ENCODE measurements at regions not wholly inside any gene's neighbourhood (a gene's known extent, or its start where the extent isn't known, plus 50 kb on each side); places are given as distances from the start of the nearest gene placed in this dataset.
"Not testable (repeated sequence)": the region's sequence is repeated elsewhere in the genome, so short reads cannot be mapped to it uniquely, and the experiment has no call there.

DNA sequence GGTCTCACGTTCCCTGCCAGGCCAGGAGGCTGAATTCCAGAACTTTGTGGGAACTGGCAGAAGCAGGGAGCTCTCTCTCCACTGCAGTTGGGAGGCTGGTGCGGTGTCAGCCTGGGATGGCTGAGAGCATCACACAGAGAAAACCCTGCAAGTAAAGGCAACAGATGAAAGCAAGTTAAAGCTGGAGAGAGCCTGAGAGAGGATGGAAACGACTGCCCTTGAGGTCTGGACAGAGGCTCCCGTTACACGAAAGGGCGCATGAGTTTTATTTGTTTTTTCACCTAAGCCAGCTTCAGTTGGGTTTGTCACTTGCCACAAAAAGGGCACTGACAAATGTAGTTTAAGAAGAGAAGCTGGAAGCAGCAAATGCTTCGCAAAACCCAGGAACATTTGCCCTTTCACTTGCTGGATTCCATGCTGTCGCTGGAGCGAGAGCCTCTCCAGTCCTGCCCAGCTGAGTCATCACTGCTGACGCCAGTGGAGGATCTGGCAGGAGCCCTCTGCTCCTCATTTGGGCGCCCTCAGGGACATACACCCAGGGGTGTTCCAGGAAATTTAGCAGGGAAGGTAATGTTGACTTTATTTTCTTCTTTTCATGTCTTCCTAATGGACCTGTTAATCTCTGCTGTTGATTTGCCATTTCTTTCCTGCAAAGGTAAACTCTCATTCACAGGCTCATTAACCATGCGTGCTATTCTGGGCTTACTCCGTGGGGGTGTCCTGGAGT, 308.8 kb upstream of the SFSWAP start:
- H3K36me3 ChIP-seq (ENCODE audit: control insufficient read depth in 2 of 4, insufficient read depth in 4 of 4, low read length in 3 of 4); POLR2A ChIA-PET (ENCODE audit: partially characterized antibody); H3K56ac ChIP-seq (replicated peaks; ENCODE audit: insufficient read length, low read depth, low read length); H2BK20ac ChIP-seq (ENCODE audit: low read length); H4K91ac ChIP-seq (replicated peaks; ENCODE audit: insufficient read length, low read length); DNase-seq (ENCODE audit: low read depth in 1 of 2, low spot score in 2 of 2); H3K4me1 ChIP-seq (replicated peaks in 1 of 4; ENCODE audit: control insufficient read depth in 3 of 4, insufficient read depth in 4 of 4, low read length in 3 of 4); H3K27ac ChIP-seq (ENCODE audit: low read depth, low read length); H3K79me1 ChIP-seq (ENCODE audit: low read depth, low read length); H3K4ac ChIP-seq (replicated peaks; ENCODE audit: insufficient read length, low read depth, low read length); H3K23ac ChIP-seq (ENCODE audit: insufficient read length); H4K5ac ChIP-seq (ENCODE audit: insufficient read length, low read depth, low read length); H4K20me1 ChIP-seq (replicated peaks in 1 of 2; ENCODE audit: control insufficient read depth in 1 of 2, insufficient read depth in 2 of 2, low read length in 2 of 2); H2BK12ac ChIP-seq (ENCODE audit: low read depth, low read length); H3K14ac ChIP-seq (ENCODE audit: insufficient read length); H3K79me2 ChIP-seq (ENCODE audit: control insufficient read depth in 1 of 2, insufficient read depth in 2 of 2, low read length in 2 of 2); H3K4me2 ChIP-seq (ENCODE audit: insufficient read depth in 1 of 2, low read depth in 2 of 2, low read length in 2 of 2); FAIRE-seq; H3K18ac ChIP-seq (ENCODE audit: extremely low read depth, low read length); H3K9ac ChIP-seq (replicated peaks in 1 of 4; ENCODE audit: extremely low read depth in 1 of 4, low read depth in 3 of 4, low read length in 3 of 4); H2AK5ac ChIP-seq (ENCODE audit: low read depth, low read length); H2BK5ac ChIP-seq (ENCODE audit: low read depth, low read length); H3K4me3 ChIP-seq (ENCODE audit: extremely low read depth in 1 of 4, insufficient read depth in 2 of 4, low read depth in 3 of 4, low read length in 4 of 4); H2BK15ac ChIP-seq (ENCODE audit: low read length); H2AFZ ChIP-seq (ENCODE audit: low read length); H3K27me3 ChIP-seq (replicated peaks in 1 of 4; ENCODE audit: control insufficient read depth in 3 of 4, extremely low read depth in 1 of 4, insufficient read depth in 3 of 4, low read length in 3 of 4); H2BK120ac ChIP-seq (replicated peaks; ENCODE audit: low read depth, low read length); H4K8ac ChIP-seq (ENCODE audit: extremely low read depth, insufficient read depth, low read length): not testable (repeated sequence)
- 74% methylated on average over 12 of the region's 13 CpGs; no CpG with 5 or more reads in 1 of the 2 experiments for WGBS, 2 experiments (ENCODE audit: extremely low coverage in 1 of 2, insufficient coverage in 1 of 2, insufficient read length in 1 of 2, insufficient replicate concordance in 2 of 2, low coverage in 1 of 2, low lambda C conversion rate in 2 of 2, missing lambda C conversion rate in 1 of 2)
- Histone ChIP-seq H3K23me2 (ENCODE audit: low read depth, low read length) (peaks cover 17% of the 10 kb centered on the region; the same call in 1 of the 2 replicates), H3K9me3 (ENCODE audit: insufficient read depth in 2 of 2, low read depth in 1 of 2, low read length in 1 of 2) (peaks cover 27% of the 10 kb centered on the region in 2 experiments)
- CTCF ChIA-PET (ENCODE audit: partially characterized antibody), result interaction anchor here (1.2 kb wide), 1 partner anchor 135 kb away, joined by 5 read pairs; no protein-coding TSS in a partner anchor

All from H1 (cell line).